ENCODE measurements at regions not wholly inside any gene's neighbourhood (a gene's known extent, or its start where the extent isn't known, plus 50 kb on each side); places are given as distances from the start of the nearest gene placed in this dataset.

DNA sequence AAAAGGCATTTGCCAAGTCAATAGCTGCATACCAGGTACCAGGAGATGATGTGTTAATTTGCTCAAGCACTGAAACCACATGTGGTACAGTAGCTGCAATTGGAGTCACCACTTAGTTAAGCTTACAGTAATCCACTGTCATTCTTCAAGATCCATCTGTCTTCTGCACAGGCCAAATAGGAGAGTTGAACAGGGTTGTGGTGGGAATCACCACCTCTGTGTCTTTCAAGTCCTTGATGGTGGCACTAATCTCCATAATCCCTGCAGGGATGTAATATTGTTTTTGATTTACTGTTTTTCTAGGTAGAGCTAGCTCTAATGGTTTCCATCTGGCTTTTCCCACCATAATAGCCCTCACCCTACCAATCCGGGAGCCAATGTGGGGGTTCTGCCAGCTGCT, 91.9 kb downstream of the FCRL5 start:
- TF ChIP-seq, protein P1, sequence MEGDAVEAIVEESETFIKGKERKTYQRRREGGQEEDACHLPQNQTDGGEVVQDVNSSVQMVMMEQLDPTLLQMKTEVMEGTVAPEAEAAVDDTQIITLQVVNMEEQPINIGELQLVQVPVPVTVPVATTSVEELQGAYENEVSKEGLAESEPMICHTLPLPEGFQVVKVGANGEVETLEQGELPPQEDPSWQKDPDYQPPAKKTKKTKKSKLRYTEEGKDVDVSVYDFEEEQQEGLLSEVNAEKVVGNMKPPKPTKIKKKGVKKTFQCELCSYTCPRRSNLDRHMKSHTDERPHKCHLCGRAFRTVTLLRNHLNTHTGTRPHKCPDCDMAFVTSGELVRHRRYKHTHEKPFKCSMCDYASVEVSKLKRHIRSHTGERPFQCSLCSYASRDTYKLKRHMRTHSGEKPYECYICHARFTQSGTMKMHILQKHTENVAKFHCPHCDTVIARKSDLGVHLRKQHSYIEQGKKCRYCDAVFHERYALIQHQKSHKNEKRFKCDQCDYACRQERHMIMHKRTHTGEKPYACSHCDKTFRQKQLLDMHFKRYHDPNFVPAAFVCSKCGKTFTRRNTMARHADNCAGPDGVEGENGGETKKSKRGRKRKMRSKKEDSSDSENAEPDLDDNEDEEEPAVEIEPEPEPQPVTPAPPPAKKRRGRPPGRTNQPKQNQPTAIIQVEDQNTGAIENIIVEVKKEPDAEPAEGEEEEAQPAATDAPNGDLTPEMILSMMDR (IDR thresholded peaks at IDR 0.05), result no peak
- no peak for TF ChIP-seq POLR2A (IDR thresholded peaks at IDR 0.05)

Measured in lower leg skin (tissue), 3 donors.